ENCODE measurements at regions not wholly inside any gene's neighbourhood (a gene's known extent, or its start where the extent isn't known, plus 50 kb on each side); places are given as distances from the start of the nearest gene placed in this dataset.

DNA sequence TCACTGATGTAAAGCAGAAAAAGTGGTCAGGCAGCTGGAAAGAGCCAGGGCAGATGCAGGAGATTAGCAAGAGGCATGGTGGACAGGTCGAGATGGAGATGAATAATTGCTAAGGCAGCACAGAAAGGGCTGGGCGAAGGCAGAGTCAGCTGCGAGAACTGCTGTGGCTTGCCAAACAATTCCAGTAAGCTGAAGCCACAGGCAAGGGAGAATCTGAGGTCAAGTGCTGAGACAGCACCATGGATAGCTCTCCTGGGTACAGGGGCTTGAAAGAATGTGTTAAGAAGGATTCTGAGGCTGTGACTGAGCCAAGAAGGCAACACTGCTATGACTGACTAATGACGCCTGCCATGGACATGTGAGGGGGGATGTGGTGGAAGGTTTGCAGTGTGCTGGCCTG lies 220.8 kb upstream of the FOXA2 start (continued):
- TF ChIP-seq NFKB2 (CRISPR knock-in tag; IDR thresholded peaks at IDR 0.05; ENCODE audit: borderline replicate concordance) = no peak
- no peak for TF ChIP-seq MAFK (conservative IDR thresholded peaks at IDR 0.05 in 1 of 2, IDR thresholded peaks at IDR 0.05 in 1 of 2; ENCODE audit: low read length in 2 of 2)
- TF ChIP-seq TCF7L2 (IDR thresholded peaks at IDR 0.05; ENCODE audit: low read depth, low read length) = no peak
- no peak for TF ChIP-seq ZNF550 (CRISPR knock-in tag; IDR thresholded peaks at IDR 0.05; ENCODE audit: borderline replicate concordance)
- TF ChIP-seq HES4 (CRISPR knock-in tag; IDR thresholded peaks at IDR 0.05; ENCODE audit: borderline replicate concordance) = no peak

DNA sequence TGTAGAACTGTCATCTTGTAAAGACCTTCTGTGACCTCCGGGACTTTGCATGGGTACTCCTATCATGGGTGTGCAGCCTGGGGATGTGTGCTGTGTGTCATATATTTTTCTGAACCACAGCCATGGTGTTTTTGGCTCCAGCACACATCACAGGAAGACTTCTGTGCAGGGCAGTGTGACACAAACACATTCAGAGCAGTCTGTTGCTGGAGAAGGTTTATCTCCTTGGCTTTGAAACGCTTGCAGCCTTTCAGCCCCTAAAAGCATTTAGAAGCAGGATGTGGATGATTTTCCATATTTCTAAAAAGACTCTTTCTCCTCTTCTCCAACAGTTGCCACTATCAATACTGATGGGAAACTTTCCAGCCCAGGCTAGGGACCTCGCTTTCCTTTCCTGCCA lies 221.6 kb upstream of the FOXA2 start:
- no TSS peak for BruUV-seq (replicated peaks)
- H3K4me2 ChIP-seq (ENCODE audit: low read depth, low read length) = no peak overlapping the region
- H3K79me2 ChIP-seq (ENCODE audit: insufficient read depth, low read length) = no peaks in the 10 kb centered on the region
- H4K20me1 ChIP-seq (ENCODE audit: insufficient read depth, low read length) = no peaks in the 10 kb centered on the region
- no peak for ATAC-seq
- no peak for DNase-seq (ENCODE audit: low spot score)
- CTCF ChIA-PET (ENCODE audit: low intra/inter-chr PET ratio, low total read pairs) = no interaction called here
- in situ Hi-C loops (cut with HindIII; ENCODE audit: extremely low pct_ligation_motif_present, low pct_unique_long_range_greater_than_20kb) (no loop called here), intact Hi-C loops (cut with micrococcal nuclease; ENCODE audit: unreplicated experiment) (no loop called here)
- no peaks in the 10 kb centered on the region for H3K4me1 ChIP-seq (ENCODE audit: insufficient read depth, low read length)
- H3K27me3 ChIP-seq (ENCODE audit: control insufficient read depth in 1 of 2, insufficient read depth in 2 of 2, low read length in 2 of 2) = no peaks in the 10 kb centered on the region
- no peak overlapping the region for H3K4me3 ChIP-seq (replicated peaks in 1 of 3; ENCODE audit: insufficient read depth in 1 of 3, low read depth in 2 of 3, low read length in 3 of 3)
- no peak overlapping the region for H3K9ac ChIP-seq (ENCODE audit: insufficient read depth, low read depth, low read length)
- no peaks in the 10 kb centered on the region for H3K9me3 ChIP-seq (ENCODE audit: low read length)
- TF ChIP-seq ZNF44 (CRISPR knock-in tag; IDR thresholded peaks at IDR 0.05) (no peak), CREM (IDR thresholded peaks at IDR 0.05) (no peak), CREM (CRISPR knock-in tag; IDR thresholded peaks at IDR 0.05) (no peak), ZNF10 (CRISPR knock-in tag; IDR thresholded peaks at IDR 0.05; ENCODE audit: borderline replicate concordance, low read depth) (no peak), MEF2D (CRISPR knock-in tag; IDR thresholded peaks at IDR 0.05) (no peak), SKI (IDR thresholded peaks at IDR 0.05; ENCODE audit: partially characterized antibody) (no peak), MXI1 (IDR thresholded peaks at IDR 0.05; ENCODE audit: borderline replicate concordance, low read depth, low read length) (no peak)
- no peaks in the 10 kb centered on the region for H3K36me3 ChIP-seq (replicated peaks in 1 of 2; ENCODE audit: control insufficient read depth in 1 of 2, insufficient read depth in 2 of 2, low read length in 2 of 2)
- POLR2A ChIA-PET = no interaction called here
- FAIRE-seq = no peak
- H2AFZ ChIP-seq (ENCODE audit: low read length) = no peak overlapping the region
- WGBS (ENCODE audit: low lambda C conversion rate) = 17% methylated on average over 3 of the region's 3 CpGs
- H3K27ac ChIP-seq (ENCODE audit: extremely low read length, insufficient read depth, low read length) = no peak overlapping the region

All from HepG2 (cell line).